GM19025 (cell line): ENCODE measurements at regions not wholly inside any gene's neighbourhood (a gene's known extent, or its start where the extent isn't known, plus 50 kb on each side); places are given as distances from the start of the nearest gene placed in this dataset.

Experiments used
- ATAC-seq: cut with Tn5 transposase; IDR thresholded peaks from one replicate; pipeline ENCODE4 v1.9.1; 2021; ENCODE audit warnings: mild to moderate bottlenecking, low read depth, moderate library complexity; ENCODE audit not compliant: unreplicated experiment

DNA sequence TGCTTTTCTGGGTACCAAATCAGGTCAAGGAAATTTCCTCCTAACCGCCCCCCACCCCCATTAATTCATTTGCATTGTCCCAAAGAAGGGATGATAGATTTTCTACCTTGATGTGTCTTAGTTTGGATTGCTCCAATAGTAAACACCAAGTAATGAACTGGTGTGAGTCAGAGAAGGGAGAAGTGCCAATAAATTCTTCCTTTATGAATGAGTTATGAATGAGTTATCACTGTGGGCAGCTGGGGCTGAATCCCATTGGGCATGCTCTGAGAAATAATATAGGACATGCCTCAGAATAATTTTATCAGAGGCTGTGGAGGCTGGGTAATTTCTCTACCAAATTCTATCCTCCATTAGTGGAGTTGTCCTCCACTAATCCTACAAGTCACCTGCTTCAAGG, 277.9 kb upstream of the FLRT2 start:
- ATAC-seq, result no peak

DNA sequence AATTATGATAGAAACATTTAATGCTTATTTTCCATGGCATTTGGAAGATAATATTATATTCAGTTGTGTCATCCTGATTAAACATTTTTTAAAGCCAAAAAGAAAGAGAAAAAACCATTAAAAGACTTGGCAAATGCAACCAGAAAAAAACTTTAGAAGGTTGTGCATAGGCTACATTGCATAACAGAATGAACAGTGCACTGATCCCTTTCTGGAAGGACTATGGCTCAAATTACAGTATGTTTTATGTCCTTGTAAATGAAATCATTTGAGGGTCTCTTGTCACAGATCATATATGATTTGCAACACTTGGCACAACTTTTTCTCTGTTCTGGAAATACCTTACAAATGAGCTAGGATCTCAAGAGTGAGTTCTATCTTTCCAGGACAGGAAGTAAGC, 275.2 kb upstream of the FLRT2 start:
- no peak for ATAC-seq

DNA sequence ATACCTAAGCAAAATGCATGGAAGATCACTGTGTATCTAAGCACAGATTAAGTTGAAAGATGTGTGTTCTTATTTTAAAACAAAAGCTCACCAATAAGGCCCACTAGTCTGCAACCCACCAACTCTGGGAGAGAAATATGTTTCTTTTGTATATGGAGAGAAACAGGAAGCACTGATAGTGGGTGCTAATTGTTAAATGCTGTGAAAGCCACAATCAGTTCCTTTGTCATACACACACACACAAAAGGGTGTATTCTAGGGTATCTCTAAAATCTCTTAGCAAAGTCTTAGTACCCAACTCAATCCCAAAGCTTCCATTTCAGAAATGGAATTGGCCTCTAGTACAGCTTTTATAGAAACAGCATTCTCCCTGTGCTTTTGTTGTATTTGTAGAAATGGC, 272.7 kb upstream of the FLRT2 start:
- no peak for ATAC-seq

DNA sequence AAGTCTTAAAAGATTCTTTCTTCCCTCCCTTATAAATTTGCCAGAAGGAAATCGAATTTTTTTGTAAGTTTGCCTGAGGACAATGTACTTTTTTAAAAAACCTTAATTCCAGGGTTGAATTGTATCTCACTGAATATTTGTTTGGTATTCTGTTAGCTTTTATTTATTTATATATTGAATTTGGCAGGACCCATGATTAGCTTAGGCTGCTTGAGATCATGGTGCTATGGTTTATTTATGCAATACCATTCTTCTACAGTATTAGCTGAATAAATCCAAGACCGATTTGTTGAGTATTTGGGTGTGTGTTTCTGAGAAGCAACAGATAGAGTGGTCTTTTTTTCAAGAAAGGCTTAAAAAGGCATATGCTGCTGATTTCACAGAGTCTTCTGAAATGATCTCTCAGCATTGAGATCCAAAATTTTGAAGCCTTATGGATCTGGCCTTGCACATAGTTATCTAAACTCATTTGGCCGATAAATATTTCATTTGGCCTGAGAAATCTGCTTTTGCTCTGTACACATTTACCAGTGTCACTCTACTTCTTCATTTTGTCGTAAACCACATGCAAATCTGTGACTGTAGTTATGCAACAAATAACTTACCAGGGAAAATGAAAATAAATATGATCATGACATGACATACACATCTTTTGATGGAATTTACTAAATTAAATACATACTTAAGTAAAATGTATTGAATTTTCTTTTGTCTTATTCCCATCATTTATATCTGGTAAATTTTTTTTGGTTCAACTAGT, 265.8 kb upstream of the FLRT2 start:
- ATAC-seq, result no peak

DNA sequence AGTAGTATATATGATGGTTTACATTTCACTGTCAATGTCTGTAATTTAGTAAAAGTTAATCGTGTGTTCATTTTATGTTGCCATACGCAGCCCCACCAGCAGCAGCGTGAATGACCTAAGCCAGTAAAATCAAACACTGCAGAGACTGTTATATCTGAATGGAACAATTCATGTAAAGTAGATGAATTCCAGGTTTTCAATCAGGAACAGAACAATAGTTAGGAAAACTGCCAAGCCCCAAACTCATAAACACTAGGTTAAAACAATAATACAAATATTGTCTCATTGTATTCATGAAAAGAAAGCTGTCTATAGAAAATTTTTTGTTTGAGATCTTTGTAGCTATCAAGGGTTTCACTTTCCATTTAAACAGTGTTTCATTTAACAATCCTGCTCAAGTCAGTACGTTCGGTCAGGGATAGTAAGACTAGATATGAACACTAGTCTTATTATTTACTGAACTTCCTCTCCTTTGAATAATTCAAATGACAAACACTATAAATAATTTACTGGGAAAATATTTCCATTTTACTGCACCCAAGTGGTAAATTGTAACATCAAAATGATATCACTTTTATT, 256.8 kb upstream of the FLRT2 start:
- ATAC-seq, result no peak

DNA sequence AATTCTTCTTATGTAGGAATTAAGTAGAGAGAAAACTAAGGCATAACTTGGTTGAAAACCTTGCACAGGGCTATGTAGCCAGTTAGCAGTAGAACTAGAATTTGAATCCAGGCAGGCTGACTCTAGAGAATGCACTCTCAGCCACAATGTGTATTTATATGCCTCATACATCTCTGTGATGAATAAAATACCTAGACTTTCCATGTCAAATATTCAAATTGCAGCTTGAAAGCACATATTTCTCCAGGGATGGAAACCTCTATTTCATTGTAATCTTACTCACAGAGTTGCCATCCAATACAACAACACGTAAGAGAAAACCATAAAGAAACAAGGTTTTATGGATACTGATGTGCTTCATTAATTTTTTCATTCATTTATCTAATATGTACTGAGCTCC, 256.0 kb upstream of the FLRT2 start:
- no peak for ATAC-seq

DNA sequence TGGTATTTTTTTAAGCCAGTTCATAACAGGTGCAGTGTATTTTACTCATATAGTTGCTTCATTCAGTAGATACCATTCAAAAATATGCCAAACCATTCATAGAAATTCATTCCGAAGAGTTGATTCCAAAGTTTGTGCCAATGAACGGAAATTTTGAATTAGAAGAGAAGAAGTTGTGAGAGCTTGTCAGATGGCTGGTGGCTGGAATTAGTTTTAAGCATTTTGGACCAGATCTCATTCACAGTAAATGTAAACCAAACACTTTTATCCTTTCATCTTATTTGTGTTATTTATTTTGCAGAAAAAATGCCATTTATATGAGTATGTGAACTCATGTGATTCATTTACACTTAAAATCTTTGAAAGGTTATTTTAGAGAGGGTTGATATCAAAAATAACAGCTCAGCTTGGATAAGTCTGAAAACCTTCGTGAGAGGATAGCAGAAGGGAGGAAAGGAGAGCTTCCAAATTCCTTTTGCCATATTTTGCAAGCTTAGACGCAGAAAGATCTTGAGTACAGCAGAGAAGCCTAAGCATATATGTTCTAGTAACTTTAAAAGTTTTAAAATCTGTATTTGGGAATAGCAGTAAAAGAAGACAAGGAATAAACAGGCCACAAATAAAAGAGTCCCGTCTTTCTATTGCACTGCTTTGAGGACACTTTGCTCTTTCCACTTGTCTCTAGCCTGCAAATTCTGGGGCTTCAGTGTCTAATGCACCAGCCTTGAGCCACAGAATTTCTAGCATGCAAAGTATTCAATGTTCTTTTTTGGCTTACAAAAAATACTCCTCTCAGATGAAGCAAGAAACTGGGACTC, 253.6 kb upstream of the FLRT2 start:
- ATAC-seq, result no peak

DNA sequence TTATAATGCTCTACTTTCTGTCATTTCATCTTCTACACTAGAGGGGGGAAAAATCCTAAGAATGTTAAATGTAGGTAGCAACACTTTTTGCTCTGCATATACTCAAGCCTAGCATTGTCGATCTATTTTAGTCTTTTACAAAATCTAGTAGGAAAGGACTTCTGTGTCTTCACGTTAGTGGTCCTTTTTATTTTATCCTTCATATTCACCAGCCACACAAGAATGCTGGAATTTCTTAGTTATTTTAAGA, 253.0 kb upstream of the FLRT2 start:
- ATAC-seq, result no peak

DNA sequence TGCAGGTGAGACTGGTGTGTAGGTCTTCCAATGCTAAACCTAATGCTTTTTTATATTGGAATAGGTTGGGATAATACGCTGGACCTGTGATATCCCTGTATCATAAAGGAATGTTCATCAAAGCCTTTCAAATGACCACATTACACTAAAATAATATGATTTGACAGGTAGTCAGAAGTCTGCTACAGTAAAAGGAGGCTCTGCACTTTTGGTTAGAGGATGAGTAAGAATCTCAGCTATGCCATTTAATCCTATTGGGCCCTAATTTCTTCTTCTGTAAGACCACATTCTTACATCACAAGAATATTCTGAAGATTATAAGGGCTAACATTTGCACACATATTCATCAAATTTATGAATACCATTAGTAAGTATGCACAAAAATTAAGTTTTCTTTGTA, 250.5 kb upstream of the FLRT2 start:
- no peak for ATAC-seq

DNA sequence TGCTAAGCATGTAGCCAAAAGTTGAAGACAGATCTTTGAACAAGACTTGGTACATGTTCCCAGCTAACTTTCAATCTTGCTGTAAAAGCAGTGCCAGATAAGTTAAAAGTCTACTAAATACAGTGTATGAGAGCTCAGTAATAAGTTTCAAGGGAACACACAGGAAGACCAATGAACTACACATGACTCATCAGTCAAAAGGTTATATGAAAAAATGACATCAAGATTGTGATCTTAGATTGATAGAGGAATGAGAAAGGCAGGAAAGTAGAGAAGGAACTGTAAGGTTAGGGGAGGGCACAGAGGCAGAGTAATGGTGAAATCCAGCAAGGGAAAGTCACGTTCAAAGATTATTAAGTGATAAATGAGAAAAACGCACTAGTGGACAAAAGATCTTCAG, 249.9 kb upstream of the FLRT2 start:
- no peak for ATAC-seq

DNA sequence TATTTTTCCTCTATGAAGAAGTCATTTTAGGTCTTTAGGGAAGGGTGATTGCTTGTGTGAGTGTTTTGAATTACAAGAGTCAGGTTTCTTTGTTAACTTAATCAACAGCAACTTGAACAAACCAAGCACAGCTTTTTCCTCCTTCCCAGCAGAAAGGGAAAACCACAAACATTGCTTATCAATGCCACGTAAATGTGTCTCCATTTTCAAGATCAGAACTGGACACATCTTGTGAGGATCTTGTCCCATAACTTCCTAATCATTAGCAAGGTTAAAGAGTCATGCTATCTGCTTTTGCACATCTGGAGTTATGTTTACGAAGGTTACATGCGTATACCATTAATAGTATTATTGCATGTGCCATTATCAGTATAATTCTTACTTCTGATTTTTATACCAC, 248.0 kb upstream of the FLRT2 start:
- no peak for ATAC-seq

DNA sequence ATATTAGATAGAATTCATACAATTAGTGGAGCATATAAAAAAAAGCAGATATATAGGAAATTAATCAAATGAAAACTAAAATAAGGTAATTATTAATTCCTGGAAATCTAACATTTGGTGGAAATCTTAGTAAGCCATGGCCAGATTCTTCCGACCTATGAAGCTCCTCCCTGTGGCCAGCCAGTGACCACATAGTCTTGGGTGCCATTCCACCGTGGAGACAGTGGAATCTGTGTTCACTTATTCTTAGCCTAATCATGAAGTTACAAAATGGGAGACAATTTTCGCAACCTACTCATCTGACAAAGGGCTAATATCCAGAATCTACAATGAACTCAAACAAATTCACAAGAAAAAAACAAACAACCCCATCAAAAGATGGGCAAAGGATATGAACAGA, 241.9 kb upstream of the FLRT2 start:
- ATAC-seq, result no peak

DNA sequence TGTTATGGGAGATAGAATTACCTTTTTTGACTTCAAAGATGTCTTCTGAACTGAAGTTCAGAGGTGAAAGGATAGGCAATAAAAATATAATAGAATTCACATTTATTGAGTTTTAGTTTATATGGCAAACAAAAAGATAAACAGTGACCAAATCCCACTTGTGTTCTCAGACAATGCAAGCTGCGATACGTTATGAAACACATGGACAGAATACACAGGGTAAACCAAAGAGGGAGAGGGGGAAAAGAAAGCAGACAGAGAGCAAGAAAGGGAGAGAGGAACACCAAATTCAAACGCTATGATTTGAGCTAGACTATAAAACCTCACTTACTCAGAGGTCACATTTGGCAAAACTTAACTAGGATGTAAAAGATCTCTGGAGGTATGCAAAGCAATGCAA, 238.2 kb upstream of the FLRT2 start:
- ATAC-seq, result no peak

DNA sequence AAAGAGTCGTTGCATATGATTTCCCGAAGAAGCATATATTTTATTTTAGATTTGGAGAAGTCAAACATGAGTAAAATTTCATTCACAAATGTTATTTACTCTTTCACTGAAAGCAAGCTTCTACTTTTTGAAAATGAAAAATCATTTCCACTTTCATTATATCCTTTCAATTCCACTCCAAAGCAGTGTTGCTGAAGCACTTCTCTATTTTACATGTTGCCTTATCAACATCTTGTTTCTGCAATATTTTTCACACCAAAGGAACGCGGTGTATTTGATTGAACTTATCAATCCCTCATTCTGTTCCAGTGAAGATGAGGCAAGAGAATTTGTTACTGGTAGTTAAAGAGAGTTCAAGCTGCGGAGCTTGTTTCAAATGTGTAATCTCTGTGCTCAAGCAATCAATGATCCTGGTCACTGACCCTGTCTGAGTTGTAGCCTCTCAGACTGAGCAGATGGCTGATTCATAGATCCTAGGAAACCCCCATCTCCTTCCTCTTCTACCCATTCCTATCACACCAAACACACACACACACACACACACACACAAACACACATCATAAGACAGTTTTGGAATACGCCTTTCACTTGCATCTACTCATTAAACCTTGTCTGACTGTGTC, 236.2 kb upstream of the FLRT2 start:
- no peak for ATAC-seq

DNA sequence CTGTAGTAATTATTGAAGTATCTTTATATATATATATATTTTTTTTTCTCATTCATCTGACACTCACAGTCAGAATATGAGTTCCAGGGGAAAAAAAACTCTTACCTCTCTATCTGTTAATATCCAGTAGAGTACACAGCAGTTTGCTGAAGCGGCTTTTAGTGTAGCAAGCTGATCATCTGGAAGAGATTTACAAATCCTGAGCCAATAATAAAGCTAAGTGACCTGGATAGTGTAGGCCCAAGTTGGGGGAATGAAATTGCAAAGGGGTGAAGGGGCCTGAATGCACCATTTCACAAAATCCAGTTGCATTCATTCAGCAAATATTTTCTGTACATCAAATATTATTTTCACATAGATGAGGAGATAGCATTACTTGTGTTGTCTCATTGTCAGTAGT, 234.6 kb upstream of the FLRT2 start:
- ATAC-seq, result no peak

DNA sequence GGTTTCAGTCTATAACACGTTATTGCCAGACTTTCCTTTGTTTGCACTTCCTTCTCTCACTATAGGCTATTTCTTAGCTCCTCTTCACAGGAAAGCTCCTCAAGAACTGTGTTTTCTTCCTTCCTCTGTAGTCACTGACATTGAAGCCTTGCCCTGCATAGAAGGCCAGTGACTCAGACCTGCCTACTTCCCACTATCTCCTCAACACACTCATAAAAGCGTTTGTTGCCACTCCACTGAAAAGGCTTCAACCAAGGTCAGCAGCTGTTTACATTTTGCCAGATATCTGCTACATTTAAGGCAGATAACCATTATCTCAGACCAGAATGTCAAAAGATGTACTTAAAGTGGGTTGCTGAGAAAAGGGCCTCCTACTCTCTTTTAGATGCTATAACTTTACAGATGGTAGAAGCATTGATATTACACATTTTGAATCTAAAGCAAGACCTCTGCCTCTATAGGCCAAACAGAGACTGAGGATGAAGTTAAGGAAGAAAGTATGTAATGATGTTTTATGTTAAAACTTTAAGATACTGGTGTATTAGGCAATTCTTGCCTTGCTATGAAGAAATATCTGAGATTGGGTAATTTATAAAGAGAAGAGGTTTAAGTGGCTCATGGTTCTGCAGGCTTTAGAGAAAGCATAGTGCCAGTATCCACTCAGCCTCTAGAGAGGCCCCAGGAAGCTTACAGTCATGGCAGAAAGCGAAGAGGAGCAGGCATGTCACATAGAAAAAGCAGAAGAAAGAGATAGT, 233.3 kb upstream of the FLRT2 start:
- ATAC-seq, result no peak

DNA sequence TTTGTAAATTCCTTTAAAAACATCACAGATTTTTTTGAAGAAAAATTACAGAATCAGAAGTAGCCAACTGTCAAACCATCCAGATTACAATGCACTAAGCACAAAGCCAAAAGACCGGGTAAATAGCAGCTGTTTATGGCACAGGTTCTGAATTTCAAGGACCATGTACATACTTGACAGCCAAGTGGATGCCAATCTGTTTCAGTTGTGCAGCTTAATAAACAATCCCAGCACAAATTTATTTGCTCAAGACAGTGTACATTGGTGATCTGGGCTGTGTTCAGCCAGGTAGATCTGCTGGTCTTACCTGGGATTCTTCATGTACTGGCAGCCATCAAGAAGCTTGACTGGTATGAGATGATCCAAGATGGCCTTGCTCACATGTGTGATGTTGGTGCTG, 229.8 kb upstream of the FLRT2 start:
- ATAC-seq, result no peak

DNA sequence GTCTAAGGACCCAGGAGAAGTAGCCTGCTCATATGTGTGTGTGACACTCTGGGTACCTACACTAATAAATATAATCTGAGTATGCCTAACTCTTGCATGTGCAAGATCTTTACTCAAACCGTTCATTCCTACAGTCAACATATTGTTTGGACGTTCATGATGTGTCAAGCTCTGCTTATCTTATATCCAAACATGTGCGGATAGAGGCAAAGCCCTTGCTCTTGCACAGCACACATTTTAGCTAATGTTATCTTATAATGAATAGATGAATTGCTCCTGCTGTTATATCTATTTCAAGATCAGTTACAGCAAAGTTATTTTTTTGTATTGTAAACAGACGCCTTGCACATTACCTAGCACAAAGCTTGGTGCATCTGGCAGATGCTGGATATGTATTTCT, 228.4 kb upstream of the FLRT2 start:
- no peak for ATAC-seq

DNA sequence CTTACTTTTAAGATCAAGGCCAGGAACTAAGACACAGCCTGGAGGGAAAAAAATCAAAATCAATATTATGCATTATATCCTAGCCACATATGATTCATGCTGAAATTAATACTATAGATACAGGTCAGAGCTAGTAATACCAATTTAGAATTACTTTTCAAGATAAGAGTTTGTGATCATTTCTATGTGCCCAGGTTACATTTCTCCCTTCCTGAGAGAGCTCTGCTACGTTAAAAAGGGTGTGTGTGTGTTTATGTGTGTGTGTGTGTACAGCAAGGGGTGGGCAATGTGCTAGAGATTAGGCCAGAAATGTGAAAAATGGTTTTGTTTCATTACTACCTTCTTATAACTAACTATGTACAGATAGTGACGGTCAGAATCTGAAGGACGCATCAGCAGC, 223.9 kb upstream of the FLRT2 start:
- no peak for ATAC-seq

DNA sequence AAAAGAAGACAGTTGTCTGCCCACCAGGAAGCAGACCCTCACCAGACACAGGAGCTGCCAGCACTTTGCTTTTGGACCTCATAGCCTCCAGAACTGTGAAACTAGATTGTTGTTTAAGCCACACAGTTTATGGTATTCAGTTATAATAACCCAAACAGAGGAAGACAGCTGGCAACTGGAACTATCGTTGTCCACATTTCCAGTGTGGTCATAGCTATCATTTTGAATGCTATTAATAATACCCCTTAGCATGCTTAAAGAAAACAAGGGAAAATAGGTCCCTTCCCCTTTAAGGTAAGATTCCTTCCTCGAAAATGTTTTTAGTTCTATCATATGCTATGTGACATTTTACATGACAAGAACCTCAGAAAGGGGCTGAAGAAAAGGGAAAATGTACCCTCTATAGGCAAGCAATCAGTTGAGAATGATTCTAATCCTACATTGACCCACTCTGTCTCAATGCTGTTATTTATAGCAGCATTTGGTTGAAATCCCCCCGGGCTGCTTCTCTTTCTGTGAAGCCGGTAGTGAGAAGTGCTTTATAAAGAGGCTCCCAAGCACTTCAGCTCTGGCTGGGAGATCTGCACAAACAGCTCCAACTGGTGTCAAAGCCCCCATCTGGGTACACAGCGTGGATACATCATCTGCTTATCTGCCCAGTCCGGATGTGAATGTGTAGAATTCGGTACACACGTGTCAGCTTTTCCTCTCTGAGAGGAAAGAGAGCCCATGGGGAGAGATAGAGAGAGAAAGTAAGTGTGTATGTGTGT, 221.2 kb upstream of the FLRT2 start:
- no peak for ATAC-seq
